CD4-positive, alpha-beta T cell (primary cell): ENCODE measurements at regions not wholly inside any gene's neighbourhood (a gene's known extent, or its start where the extent isn't known, plus 50 kb on each side); places are given as distances from the start of the nearest gene placed in this dataset.

Experiments used
- ATAC-seq: fragments of 200-7000 bp; cut with Tn5 transposase; one replicate; pipeline ENCODE4 v1.10.0; 2022; ENCODE audit warnings: mild to moderate bottlenecking; ENCODE audit not compliant: poor library complexity
- CTCF ChIA-PET: fragments of 350-600 bp; sonication (Branson Sonifier 250); formaldehyde crosslinking; loops from one replicate; lab custom pipeline; 2021; ENCODE audit warnings: antibody characterized with exemption, inconsistent platforms; lab: Charles Lee
- POLR2A ChIA-PET: fragments of 350-600 bp; sonication (Branson Sonifier 250); formaldehyde crosslinking; loops from one replicate; lab custom pipeline; 2021; ENCODE audit warnings: antibody characterized with exemption, inconsistent platforms; lab: Charles Lee
- DNase-seq, 14 experiments: peaks; one replicate each; pipeline ENCODE4 v3.0.0-alpha.2; 2013 to 2020; ENCODE audit warnings: mixed read lengths in 2 of 14
- H3K27ac ChIP-seq, 2 donors: one replicate each; pipeline versions ENCODE4 v1.5.1 to v1.7.0; 2013; ENCODE audit warnings: low read length in 2 of 2, low read depth in 1 of 2, mild to moderate bottlenecking in 1 of 2
- H3K27me3 ChIP-seq, 2 experiments: 1 replicate in 1 of 2; 2 replicates in 1 of 2; pipeline versions ENCODE4 v1.6.1 to v1.7.0; 2013; ENCODE audit warnings: low read length in 2 of 2, control low read depth in 1 of 2, mild to moderate bottlenecking in 1 of 2, moderate library complexity in 1 of 2; ENCODE audit not compliant: insufficient read depth in 2 of 2, control insufficient read depth in 1 of 2
- H3K36me3 ChIP-seq: one replicate; pipeline ENCODE4 v1.6.1; 2013; ENCODE audit warnings: low read length, control low read depth; ENCODE audit not compliant: insufficient read depth
- H3K4me1 ChIP-seq: one replicate; pipeline ENCODE4 v1.6.1; 2013; ENCODE audit warnings: low read length, control low read depth; ENCODE audit not compliant: insufficient read depth
- H3K4me3 ChIP-seq: one replicate; pipeline ENCODE4 v1.5.1; 2013; ENCODE audit warnings: mild to moderate bottlenecking, low read length, moderate library complexity
- H3K9me3 ChIP-seq, 2 experiments: 1 replicate in 1 of 2; 2 replicates in 1 of 2; pipeline versions ENCODE4 v1.6.1 to v1.7.0; 2013; ENCODE audit warnings: low read length in 2 of 2, mild to moderate bottlenecking in 2 of 2, control low read depth in 1 of 2, moderate library complexity in 1 of 2; ENCODE audit not compliant: control insufficient read depth in 1 of 2, insufficient read depth in 1 of 2
- H3K27ac Mint-ChIP-seq: one replicate; pipeline ENCODE4 v1.8.0; 2020; ENCODE audit warnings: mixed read lengths
- H3K27me3 Mint-ChIP-seq: one replicate; pipeline ENCODE4 v1.8.0; 2021; ENCODE audit warnings: mixed read lengths
- H3K36me3 Mint-ChIP-seq: one replicate; pipeline ENCODE4 v1.8.0; 2021; ENCODE audit warnings: low read depth, mixed read lengths
- H3K4me1 Mint-ChIP-seq: one replicate; pipeline ENCODE4 v1.8.0; 2021; ENCODE audit warnings: low read depth, mixed read lengths
- H3K4me3 Mint-ChIP-seq: one replicate; pipeline ENCODE4 v1.8.0; 2020; ENCODE audit warnings: mild to moderate bottlenecking, mixed read lengths
- H3K9me3 Mint-ChIP-seq: one replicate; pipeline ENCODE4 v1.8.0; 2020; ENCODE audit warnings: mixed read lengths
- CTCF ChIP-seq: fragments of 200-600 bp; IDR thresholded peaks from one replicate; pipeline ENCODE4 v1.8.0; 2022; ENCODE audit warnings: antibody characterized with exemption, mild to moderate bottlenecking
- intact Hi-C, 2 experiments: fragments of 100-400 bp; cut with DNase I in 1 of 2; cut with micrococcal nuclease in 1 of 2; formaldehyde crosslinking; loops; one replicate each; pipeline versions ENCODE4 v1.15.1 to v1.9.0; 2023 to 2025; cut with DNase I, micrococcal nuclease

GRCh38 chr20:7004801-7005200 lies 237.3 kb downstream of the BMP2 start:
- ATAC-seq (no peak), DNase-seq (no peak)
- Histone ChIP-seq H3K27ac (no peak overlapping the region), H3K27me3 (no peaks in the 10 kb centered on the region), H3K4me1 (no peaks in the 10 kb centered on the region), H3K9me3 (peaks cover under 1 to 8% of the 10 kb centered on the region in 2 experiments), H3K4me3 (no peak overlapping the region), H3K36me3 (no peaks in the 10 kb centered on the region)
- CTCF ChIA-PET: no interaction called here
- intact Hi-C loops: no loop called here
- H3K27ac Mint-ChIP-seq: no peak overlapping the region
- peaks cover 24% of the 10 kb centered on the region for H3K9me3 Mint-ChIP-seq
- no peak overlapping the region for H3K4me3 Mint-ChIP-seq
- no peaks in the 10 kb centered on the region for H3K27me3 Mint-ChIP-seq
- no peak for TF ChIP-seq CTCF
- no peaks in the 10 kb centered on the region for H3K4me1 Mint-ChIP-seq
- H3K36me3 Mint-ChIP-seq: no peaks in the 10 kb centered on the region
- POLR2A ChIA-PET: no interaction called here

GRCh38 chr20:7010527-7010926 lies 243.0 kb downstream of the BMP2 start:
- H3K4me1 Mint-ChIP-seq: no peaks in the 10 kb centered on the region

GRCh38 chr20:7015257-7015656 lies 247.8 kb downstream of the BMP2 start:
- H3K4me1 Mint-ChIP-seq: no peaks in the 10 kb centered on the region
- no peak overlapping the region for H3K27ac Mint-ChIP-seq
- intact Hi-C loops: no loop called here
- H3K4me1 ChIP-seq: no peaks in the 10 kb centered on the region
- H3K36me3 Mint-ChIP-seq: no peaks in the 10 kb centered on the region
- no peak overlapping the region for H3K4me3 Mint-ChIP-seq
- H3K9me3 Mint-ChIP-seq: peaks cover 2% of the 10 kb centered on the region
- H3K27me3 ChIP-seq: no peaks in the 10 kb centered on the region
- ChIA-PET CTCF (no interaction called here), POLR2A (no interaction called here)
- H3K27ac ChIP-seq: no peak overlapping the region
- H3K4me3 ChIP-seq: no peak overlapping the region
- no peaks in the 10 kb centered on the region for H3K27me3 Mint-ChIP-seq
- no peak for DNase-seq
- no peak for TF ChIP-seq CTCF
- H3K36me3 ChIP-seq: no peaks in the 10 kb centered on the region
- no peak for ATAC-seq
- H3K9me3 ChIP-seq: peaks cover 0 to 2% of the 10 kb centered on the region in 2 experiments

More at GRCh38 chr20:7010527-7010926, 243.0 kb downstream of the BMP2 start:
- no peak for DNase-seq
- no peak overlapping the region for H3K27ac Mint-ChIP-seq
- H3K36me3 Mint-ChIP-seq: no peaks in the 10 kb centered on the region
- Histone ChIP-seq H3K27me3 (no peaks in the 10 kb centered on the region), H3K9me3 (peaks cover 3 to 7% of the 10 kb centered on the region in 2 experiments), H3K27ac (no peak overlapping the region), H3K36me3 (no peaks in the 10 kb centered on the region), H3K4me1 (no peaks in the 10 kb centered on the region), H3K4me3 (no peak overlapping the region)
- H3K27me3 Mint-ChIP-seq: no peaks in the 10 kb centered on the region
- peaks cover 21% of the 10 kb centered on the region for H3K9me3 Mint-ChIP-seq
- TF ChIP-seq CTCF: no peak
- ChIA-PET POLR2A (no interaction called here), CTCF (no interaction called here)
- intact Hi-C loops: no loop called here
- no peak for ATAC-seq
- no peak overlapping the region for H3K4me3 Mint-ChIP-seq
